Keratinocyte (primary cell): ENCODE measurements at regions not wholly inside any gene's neighbourhood (a gene's known extent, or its start where the extent isn't known, plus 50 kb on each side); places are given as distances from the start of the nearest gene placed in this dataset.

ENCODE experiments used
- CTCF ChIP-seq, 3 experiments: IDR thresholded peaks in 1 of 3; conservative IDR thresholded peaks in 1 of 3; optimal IDR thresholded peaks in 1 of 3; 2 replicates in 2 of 3; 3 replicates in 1 of 3; pipeline versions ENCODE3 to v1.5.1; 2011; ENCODE audit warnings: low read length in 3 of 3, mild to moderate bottlenecking in 3 of 3, moderate library complexity in 2 of 3, control low read depth in 1 of 3, inconsistent platforms in 1 of 3; ENCODE audit not compliant: insufficient read depth in 2 of 3; ENCODE audit errors: extremely low read depth in 1 of 3
- EZH2 ChIP-seq: IDR thresholded peaks from one replicate; pipeline ENCODE4 v1.6.1; 2012; ENCODE audit warnings: inconsistent platforms, mild to moderate bottlenecking, low read length, moderate library complexity

DNA sequence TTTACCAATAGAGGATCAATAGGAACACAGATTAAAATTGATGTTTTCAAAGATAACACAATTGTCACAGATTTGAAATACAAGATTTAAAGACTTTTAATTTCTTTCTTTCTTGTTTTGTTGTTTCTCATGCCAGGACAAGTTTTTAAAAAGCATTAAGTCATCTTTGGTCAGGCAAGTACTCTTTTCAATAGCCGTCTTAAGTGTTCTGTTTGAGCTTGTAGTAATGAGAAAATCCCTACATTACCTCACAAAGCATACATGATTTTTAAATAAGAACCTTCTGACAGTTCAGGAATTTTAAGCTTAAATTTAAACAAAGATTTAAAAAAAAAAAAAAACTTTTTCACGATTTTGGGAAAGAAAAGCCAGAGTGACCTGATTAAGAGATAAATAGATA, 216.3 kb upstream of the PRR20A start:
- no peak for TF ChIP-seq CTCF (optimal IDR thresholded peaks at IDR 0.05 in 1 of 3, IDR thresholded peaks at IDR 0.05 in 1 of 3, conservative IDR thresholded peaks at IDR 0.05 in 1 of 3; ENCODE audit: extremely low read depth in 1 of 3, insufficient read depth in 2 of 3, low read length in 3 of 3)
- TF ChIP-seq EZH2: no peak
